Lower lobe of right lung (tissue), 2 donors: ENCODE measurements at regions not wholly inside any gene's neighbourhood (a gene's known extent, or its start where the extent isn't known, plus 50 kb on each side); places are given as distances from the start of the nearest gene placed in this dataset.

Experiments
- ATAC-seq, 2 donors: fragments of 200-7000 bp; cut with Tn5 transposase; one replicate each; pipeline ENCODE4 v1.9.1; 2020 to 2022; ENCODE audit warnings: mild to moderate bottlenecking in 2 of 2, moderate library complexity in 2 of 2
- DNase-seq: peaks from one replicate; pipeline ENCODE4 v3.0.0-alpha.2; 2020
- H3K27ac ChIP-seq: fragments of 200-600 bp; one replicate; pipeline ENCODE4 v1.8.0; 2022
- H3K27me3 ChIP-seq: fragments of 200-600 bp; one replicate; pipeline ENCODE4 v1.8.0; 2022; ENCODE audit warnings: low read depth
- H3K36me3 ChIP-seq: fragments of 200-600 bp; one replicate; pipeline ENCODE4 v1.8.0; 2022; ENCODE audit warnings: mild to moderate bottlenecking
- H3K4me1 ChIP-seq: fragments of 200-600 bp; one replicate; pipeline ENCODE4 v1.8.0; 2022
- H3K4me3 ChIP-seq: fragments of 200-600 bp; one replicate; pipeline ENCODE4 v1.8.0; 2022; ENCODE audit warnings: mild to moderate bottlenecking
- H3K9me3 ChIP-seq: fragments of 200-600 bp; one replicate; pipeline ENCODE4 v1.8.0; 2022
- intact Hi-C: fragments of 100-400 bp; cut with DNase I; formaldehyde crosslinking; loops from one replicate; pipeline ENCODE4 v1.11.0; 2022
- TF ChIP-seq, protein P1 (sequence below): fragments of 200-600 bp; IDR thresholded peaks from one replicate; pipeline ENCODE4 v1.8.0; 2022; ENCODE audit warnings: antibody characterized with exemption, mild to moderate bottlenecking
- donor health status: DM: no; HTN: yes; CAD: no; lungs with severe emphysema.

DNA sequence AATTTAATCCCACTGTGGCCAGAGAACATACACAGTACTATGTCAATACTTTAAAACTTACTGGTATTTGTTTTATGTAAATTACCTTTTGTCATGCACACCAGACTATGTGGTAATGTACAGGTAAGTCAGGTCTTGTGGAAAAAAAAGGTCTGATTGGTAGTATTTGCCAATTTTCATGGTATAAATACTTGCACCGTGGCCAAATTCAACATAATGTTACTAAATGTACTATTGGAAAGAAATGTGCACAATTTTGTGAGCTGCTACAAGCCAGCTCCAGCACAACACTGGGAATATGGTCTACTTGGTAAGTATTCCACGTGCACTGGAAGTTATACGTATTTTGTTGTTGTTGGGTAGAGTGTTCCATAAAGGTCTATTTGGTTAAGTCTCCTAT is 392.5 kb downstream of the RPS24 start:
- TF ChIP-seq, protein P1, sequence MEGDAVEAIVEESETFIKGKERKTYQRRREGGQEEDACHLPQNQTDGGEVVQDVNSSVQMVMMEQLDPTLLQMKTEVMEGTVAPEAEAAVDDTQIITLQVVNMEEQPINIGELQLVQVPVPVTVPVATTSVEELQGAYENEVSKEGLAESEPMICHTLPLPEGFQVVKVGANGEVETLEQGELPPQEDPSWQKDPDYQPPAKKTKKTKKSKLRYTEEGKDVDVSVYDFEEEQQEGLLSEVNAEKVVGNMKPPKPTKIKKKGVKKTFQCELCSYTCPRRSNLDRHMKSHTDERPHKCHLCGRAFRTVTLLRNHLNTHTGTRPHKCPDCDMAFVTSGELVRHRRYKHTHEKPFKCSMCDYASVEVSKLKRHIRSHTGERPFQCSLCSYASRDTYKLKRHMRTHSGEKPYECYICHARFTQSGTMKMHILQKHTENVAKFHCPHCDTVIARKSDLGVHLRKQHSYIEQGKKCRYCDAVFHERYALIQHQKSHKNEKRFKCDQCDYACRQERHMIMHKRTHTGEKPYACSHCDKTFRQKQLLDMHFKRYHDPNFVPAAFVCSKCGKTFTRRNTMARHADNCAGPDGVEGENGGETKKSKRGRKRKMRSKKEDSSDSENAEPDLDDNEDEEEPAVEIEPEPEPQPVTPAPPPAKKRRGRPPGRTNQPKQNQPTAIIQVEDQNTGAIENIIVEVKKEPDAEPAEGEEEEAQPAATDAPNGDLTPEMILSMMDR = no peak
- Histone ChIP-seq H3K4me1 (no peaks in the 10 kb centered on the region), H3K27me3 (no peaks in the 10 kb centered on the region), H3K9me3 (peaks cover 7% of the 10 kb centered on the region), H3K36me3 (no peaks in the 10 kb centered on the region), H3K27ac (no peak overlapping the region), H3K4me3 (no peak overlapping the region)
- intact Hi-C loops = no loop called here
- DNase-seq (no peak), ATAC-seq (no peak)

DNA sequence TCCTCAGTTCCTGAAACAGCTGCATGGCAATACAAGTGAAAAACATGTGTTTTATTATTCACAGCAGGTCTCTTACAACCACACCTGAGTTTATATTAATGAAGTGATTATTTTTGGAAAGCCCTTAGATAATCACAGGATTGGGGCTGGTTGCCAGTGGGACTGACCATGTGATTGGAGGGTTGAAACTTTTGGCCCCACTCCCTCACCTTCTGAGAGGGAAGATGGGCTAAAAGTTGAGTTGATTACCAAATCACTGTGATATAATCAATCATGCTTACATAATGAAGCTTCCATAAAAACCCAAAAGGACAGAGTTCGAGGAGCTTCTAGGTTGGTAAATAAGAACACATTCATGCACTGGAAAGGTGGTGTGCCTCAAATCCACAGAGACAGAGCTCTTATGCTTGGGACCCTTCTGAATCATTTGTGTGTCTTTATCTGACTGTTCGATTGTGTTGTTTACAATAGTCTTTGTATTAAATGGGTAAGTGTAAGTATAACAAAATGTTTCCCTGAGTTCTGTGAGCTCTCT is 393.9 kb downstream of the RPS24 start:
- H3K9me3 ChIP-seq = peaks cover 7% of the 10 kb centered on the region
- H3K36me3 ChIP-seq = no peaks in the 10 kb centered on the region
- DNase-seq (no peak), ATAC-seq (no peak)
- no peak overlapping the region for H3K4me3 ChIP-seq
- H3K27ac ChIP-seq = no peak overlapping the region
- no peaks in the 10 kb centered on the region for H3K27me3 ChIP-seq
- TF ChIP-seq, protein P1 = no peak
- intact Hi-C loops = no loop called here
- no peaks in the 10 kb centered on the region for H3K4me1 ChIP-seq

DNA sequence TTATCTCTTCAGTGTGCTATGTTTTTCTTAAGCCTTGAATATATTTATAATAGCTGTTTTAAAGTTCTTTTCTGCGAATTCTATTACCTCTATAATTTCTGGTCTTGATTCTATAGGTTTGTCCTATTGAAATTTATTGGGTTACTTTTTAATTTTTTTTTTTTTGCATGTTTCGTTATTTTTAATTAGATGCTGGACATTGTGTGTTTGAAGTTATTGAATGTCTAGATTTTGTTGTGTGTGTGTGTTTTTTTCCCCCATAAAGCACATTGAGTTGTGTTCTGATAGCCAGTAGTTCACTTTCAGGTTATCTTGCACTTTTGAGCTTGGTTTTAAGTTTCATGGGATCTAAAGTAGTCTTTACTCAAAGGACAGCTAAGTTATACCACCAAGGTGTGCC is 394.9 kb downstream of the RPS24 start:
- Histone ChIP-seq H3K27me3 (no peaks in the 10 kb centered on the region), H3K27ac (no peak overlapping the region), H3K9me3 (peaks cover 7% of the 10 kb centered on the region), H3K4me1 (no peaks in the 10 kb centered on the region), H3K36me3 (no peaks in the 10 kb centered on the region), H3K4me3 (no peak overlapping the region)
- intact Hi-C loops = no loop called here
- DNase-seq (no peak), ATAC-seq (no peak)
- TF ChIP-seq, protein P1 = no peak

DNA sequence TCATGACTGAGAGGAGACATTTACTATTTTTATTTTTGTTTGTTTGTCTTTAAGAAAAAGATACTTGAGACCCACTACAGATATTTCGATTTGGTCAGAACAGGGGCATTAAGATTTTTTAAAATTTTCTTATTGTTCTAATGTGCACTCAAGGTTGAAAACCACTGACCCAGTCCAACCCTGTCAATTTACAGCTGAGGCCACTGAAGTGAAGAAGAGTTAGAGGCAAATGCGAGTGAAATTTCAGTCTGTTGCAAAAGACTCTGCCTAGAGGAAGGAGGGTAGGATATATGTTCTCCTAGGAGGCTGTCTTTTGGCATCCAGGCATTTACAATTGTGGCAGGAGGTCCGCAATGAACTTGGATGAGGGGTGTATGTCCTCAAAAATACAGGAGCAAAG is 396.3 kb downstream of the RPS24 start:
- H3K27me3 ChIP-seq = no peaks in the 10 kb centered on the region
- TF ChIP-seq, protein P1 = no peak
- no peak for DNase-seq
- H3K9me3 ChIP-seq = peaks cover 3% of the 10 kb centered on the region
- no peak for ATAC-seq
- intact Hi-C loops = no loop called here
- no peaks in the 10 kb centered on the region for H3K36me3 ChIP-seq
- H3K27ac ChIP-seq = no peak overlapping the region
- H3K4me3 ChIP-seq = no peak overlapping the region
- H3K4me1 ChIP-seq = no peaks in the 10 kb centered on the region

DNA sequence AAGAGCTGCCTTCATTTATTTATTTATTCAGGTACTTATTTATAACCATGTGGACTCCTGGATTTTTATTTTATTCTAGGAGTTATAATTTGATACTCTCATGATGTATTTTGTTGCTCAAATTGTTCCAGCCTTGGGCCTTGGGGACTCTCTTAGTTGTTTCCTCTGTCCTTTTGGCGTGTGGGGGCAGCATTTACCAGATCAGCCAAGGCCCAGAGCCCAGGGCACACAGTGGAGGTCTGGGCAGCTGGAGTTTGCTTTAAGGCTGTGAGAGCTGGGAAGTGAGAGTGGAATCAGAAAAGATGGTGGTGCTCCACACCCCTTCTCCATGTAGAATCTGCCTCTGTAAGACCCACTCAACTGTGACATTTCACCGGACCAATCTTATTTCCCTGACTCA is 398.9 kb downstream of the RPS24 start:
- H3K27me3 ChIP-seq = no peaks in the 10 kb centered on the region
- H3K4me1 ChIP-seq = peaks cover 4% of the 10 kb centered on the region
- TF ChIP-seq, protein P1 = no peak
- no peak for DNase-seq
- no peaks in the 10 kb centered on the region for H3K9me3 ChIP-seq
- no peak overlapping the region for H3K27ac ChIP-seq
- no peaks in the 10 kb centered on the region for H3K36me3 ChIP-seq
- no peak for ATAC-seq
- intact Hi-C loops = no loop called here
- H3K4me3 ChIP-seq = no peak overlapping the region
